CD4-positive, alpha-beta T cell treated with Interferon gamma for 1 hour (primary cell): ENCODE measurements at regions not wholly inside any gene's neighbourhood (a gene's known extent, or its start where the extent isn't known, plus 50 kb on each side); places are given as distances from the start of the nearest gene placed in this dataset.

Experiments
- DNase-seq: peaks from one replicate; pipeline ENCODE4 v3.0.0-alpha.2; 2020

DNA sequence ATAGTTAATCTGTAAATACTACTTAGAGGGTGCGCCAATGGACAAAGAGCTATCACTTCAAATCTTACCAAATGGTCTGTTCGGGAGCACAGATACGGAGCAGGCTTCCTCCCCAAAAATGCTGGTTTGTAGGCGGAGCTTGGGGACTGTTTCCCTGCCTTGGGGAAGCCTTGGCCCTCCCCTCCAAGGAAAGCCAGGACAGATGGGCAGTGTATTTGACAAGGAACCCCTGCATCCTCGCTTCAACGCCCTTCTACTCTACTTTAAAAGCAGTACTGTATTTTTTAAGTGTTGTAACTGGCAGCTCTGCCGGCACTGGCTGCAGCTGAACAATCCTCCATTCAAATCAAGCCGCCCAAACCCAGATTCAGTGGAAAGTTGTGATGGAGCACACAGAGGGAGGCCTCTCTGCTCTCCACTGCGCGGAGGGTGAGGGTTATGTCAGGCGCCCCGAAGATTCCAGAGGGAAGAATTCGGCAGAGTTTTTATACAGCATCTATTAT, 83.1 kb upstream of the FNDC3B start:
- DNase-seq, result no peak

GRCh38 chr3:171956705-171957104, 82.7 kb upstream of the FNDC3B start:
- DNase-seq, result no peak

- DNase-seq, result no peak
Measured at GRCh38 chr3:171959532-171960089, 79.8 kb upstream of the FNDC3B start.

DNA sequence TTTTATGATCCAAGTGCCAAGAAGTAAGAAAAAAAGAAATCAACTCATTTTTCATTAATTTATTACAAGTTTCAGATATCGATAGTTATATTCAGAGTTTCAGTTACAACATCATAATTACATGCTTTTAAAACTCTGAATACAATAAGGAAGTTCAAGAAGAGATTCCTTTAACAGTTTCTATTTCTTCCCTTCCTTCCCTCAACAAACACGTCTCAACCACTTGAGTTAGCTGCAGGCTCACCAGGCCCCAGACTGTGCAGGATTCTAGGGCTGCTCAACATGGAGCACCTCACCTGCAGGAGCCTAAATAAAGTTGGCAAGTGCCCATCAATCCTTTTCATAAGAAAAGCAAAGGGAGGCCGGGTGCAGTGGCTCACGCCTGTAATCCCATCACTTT, 79.2 kb upstream of the FNDC3B start:
- DNase-seq, result no peak

GRCh38 chr3:171962137-171962720, 77.1 kb upstream of the FNDC3B start:
- no peak for DNase-seq

GRCh38 chr3:171963546-171963945, 75.8 kb upstream of the FNDC3B start:
- no peak for DNase-seq

- DNase-seq, result no peak
Measured at GRCh38 chr3:171965067-171965712, 74.2 kb upstream of the FNDC3B start.

- DNase-seq, result no peak
Measured at GRCh38 chr3:171966533-171967136, 72.7 kb upstream of the FNDC3B start.

GRCh38 chr3:171967137-171967783, 72.1 kb upstream of the FNDC3B start:
- DNase-seq, result no peak

- DNase-seq, result no peak
Measured at GRCh38 chr3:171967932-171968678, 71.3 kb upstream of the FNDC3B start.

GRCh38 chr3:171970301-171970788, 69.0 kb upstream of the FNDC3B start:
- no peak for DNase-seq

DNA sequence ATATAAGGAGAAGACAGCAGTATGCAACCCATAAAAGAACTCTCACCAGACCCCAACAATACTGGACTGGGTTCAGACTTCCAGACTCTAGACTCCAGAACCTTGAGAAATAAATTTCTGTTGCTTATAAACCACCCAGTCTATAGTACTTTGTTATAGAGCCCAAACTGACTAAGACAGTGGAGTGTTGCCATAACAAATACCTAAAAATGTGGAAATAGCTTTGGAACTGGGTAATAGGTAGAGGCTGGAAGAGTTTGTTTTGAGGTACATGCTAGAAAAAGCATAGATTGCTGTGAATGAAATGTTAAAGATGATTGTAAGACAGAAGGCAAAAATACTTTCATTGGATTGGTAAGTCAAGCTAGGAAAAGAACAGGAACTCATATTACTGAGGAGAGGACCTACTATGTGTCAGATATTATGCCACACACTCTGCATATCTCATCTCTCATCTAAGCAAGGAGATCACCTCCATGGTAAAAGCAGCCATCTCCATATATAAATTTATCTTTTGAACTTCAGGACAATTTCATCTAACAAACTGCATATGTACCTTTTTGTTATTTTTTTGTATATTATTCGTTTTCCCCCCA, 67.4 kb upstream of the FNDC3B start:
- DNase-seq, result no peak

- DNase-seq, result no peak
Measured at GRCh38 chr3:171972871-171973348, 66.5 kb upstream of the FNDC3B start.

DNA sequence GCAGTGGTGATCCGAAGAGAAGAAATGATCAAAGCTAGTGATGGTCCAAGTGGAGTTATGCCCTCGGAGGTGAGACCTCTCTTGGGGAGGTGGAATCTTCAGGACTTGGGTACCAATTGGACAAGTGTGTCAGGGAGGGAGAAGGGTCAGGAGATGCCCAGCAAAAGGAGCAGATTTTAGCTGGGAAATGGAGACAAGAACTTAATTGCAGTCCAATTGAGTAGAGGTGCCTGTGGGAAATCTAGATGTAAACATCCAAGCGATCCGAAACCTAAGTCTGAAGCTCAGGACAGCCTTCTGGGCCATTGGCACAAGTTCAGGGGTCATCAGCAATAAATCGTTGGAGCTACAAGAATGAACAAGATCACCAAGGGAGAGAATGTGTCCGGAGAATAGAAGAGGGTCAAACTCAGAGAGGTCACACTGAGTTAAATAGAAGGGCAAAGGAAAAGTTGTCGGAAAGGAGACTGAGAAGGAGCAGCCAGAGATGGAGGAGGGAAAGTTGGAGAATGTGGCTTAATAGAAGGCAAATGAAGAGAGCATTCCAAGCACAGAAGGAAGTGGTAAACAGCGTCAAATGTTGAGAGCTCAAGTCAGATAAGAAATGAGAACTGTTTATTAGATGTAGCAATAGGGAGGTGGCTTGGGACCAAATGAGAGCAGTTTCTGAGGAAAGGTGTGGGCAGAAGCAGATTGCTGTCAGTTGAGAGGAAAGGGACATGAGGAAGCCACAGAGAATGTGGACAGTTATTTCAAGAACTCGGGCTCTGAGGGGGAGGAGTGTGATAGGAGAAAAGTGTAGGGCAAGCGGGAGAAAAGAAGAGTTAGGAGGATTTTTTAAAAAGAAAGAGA, 64.2 kb upstream of the FNDC3B start:
- no peak for DNase-seq

DNA sequence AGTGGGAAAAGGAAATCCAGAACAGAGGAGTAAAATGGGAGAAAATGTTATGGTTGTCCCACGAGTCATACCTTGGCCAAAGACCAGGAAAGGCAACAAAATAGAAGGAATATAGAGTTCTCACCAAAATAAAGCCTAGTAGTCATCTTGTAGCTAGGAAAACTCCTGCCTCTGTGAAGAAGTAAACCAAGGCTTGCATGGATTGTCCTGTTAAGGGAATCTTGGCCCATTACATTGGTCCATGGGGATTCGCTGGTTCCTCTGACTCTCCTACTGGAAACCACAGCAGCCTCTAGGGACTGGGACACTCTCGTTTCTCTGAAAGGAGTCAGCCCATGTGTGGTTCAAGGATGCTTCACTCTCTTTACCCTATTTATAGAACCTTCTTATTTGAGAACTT, 62.9 kb upstream of the FNDC3B start:
- no peak for DNase-seq

- DNase-seq, result no peak
Measured at GRCh38 chr3:171977441-171977840, 61.9 kb upstream of the FNDC3B start.

DNA sequence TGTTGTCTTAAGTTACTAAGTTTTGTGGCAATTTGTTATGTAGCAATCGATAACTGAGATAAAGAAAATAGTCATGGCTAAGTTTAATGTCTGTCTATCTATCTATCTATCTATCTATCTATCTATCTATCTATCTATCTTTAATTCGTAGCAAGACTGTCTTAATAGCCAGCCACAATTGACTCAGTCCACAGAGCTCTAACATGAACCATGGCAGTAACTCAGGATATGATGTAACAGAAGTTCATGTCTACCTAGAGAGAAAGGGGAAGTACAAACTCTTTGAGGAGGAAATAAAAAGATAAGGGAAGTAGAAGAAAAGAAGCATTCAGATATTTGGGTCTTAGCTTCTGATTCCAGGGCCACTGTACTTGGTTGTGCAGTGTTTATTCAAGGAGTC, 61.5 kb upstream of the FNDC3B start:
- DNase-seq, result no peak

DNA sequence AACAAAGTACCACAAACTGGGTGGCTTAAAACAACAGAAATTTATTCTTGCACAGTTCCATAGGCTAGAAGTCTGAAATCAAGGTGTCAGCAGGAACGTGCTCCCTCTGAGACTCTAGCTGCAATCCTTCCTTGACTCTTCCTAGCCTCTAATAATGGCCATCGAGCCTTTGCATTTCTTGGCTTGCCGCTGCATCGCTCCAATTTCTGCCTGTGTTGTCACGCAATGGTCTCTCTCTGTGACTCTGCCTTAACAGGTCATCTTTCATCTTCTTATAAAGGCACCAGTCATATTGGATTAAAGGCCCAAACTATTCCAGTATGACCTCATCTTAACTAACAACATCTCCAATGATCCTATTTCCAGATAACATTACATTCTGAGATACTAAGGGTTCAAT, 61.0 kb upstream of the FNDC3B start:
- no peak for DNase-seq

GRCh38 chr3:171979081-171979480, 60.3 kb upstream of the FNDC3B start:
- DNase-seq, result no peak

DNA sequence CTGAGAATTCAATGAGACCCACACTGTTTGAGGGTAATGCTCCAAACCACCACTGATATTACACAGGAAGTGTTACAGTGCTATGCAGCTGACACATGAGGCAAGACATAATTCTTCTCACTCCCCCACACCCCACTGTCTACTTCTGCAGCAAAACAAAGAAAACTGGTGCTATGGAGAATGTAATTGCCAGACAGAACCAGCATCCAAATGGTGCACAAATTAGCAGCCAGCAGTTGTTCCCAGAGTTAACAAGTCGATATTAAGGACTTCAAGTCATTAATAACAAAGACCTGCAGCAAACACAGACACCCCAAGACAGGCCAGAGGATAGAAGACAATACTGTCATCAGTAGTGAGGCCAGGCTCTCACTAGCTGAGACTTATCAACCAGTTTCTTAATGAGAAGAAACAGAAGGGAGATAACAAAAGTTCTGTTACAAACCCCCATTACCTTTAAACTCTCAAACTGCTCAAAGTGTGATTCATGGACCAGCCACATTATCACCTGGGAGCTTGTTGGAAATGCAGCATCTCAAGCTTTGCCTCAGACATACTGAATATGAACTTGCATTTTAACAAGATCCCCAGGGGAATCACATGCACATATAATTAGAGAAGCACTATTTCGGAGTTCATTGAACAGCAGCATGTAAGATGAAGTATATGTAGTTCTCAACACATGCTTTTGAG, 58.7 kb upstream of the FNDC3B start:
- DNase-seq, result no peak

DNA sequence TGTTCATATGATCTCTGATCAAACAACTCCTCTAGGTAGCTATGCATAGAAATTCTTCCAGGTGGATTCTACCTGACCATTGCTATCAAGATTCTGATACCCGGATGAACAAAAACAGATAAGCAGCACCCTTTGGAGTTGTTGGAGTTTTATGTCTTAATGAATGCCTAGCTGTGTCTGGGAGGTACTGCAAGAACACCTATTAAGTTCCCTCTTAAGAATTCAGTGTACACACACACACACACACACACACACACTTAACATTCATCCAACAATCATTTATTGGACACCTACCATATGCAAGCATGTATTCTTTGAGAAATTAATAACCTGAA, 58.1 kb upstream of the FNDC3B start:
- DNase-seq, result no peak
